Adrenal gland (tissue), 9 donors: ENCODE measurements at regions not wholly inside any gene's neighbourhood (a gene's known extent, or its start where the extent isn't known, plus 50 kb on each side); places are given as distances from the start of the nearest gene placed in this dataset.
A peak's percentile ranks its signal among the peaks of the same experiment; 100 is the strongest.

Experiments used
- DNase-seq, 7 donors: peaks; one replicate each; pipeline ENCODE4 v3.0.0-alpha.2; 2019 to 2020
- H3K27ac ChIP-seq, 5 donors: fragments of 200-600 bp; sonication (generic) in 4 of 5; 1 replicate in 3 of 5; 2 replicates in 2 of 5; pipeline versions ENCODE4 v1.5.1 to v1.8.0; 2016 to 2020; ENCODE audit warnings: mild to moderate bottlenecking in 1 of 5
- H3K27me3 ChIP-seq: fragments of 200-600 bp; 2 replicates; pipeline ENCODE4 v1.8.0; 2021
- H3K36me3 ChIP-seq, 2 donors: fragments of 200-600 bp; replicated peaks in 1 of 2; 1 replicate in 1 of 2; 2 replicates in 1 of 2; pipeline versions ENCODE4 v1.5.1 to v1.8.0; 2018 to 2022
- H3K4me1 ChIP-seq, 2 donors: fragments of 200-600 bp; replicated peaks in 1 of 2; 1 replicate in 1 of 2; 2 replicates in 1 of 2; pipeline versions ENCODE4 v1.5.1 to v1.8.0; 2018 to 2021
- H3K4me3 ChIP-seq, 4 donors: fragments of 200-600 bp; sonication (generic) in 3 of 4; one replicate each; pipeline ENCODE4 v1.5.1; 2016 to 2018
- H3K9me3 ChIP-seq, 3 donors: fragments of 200-600 bp; sonication (generic) in 1 of 3; replicated peaks in 1 of 3; 1 replicate in 2 of 3; 2 replicates in 1 of 3; pipeline versions ENCODE4 v1.5.1 to v1.8.0; 2016 to 2021
- CTCF ChIP-seq, 6 experiments: fragments of 450-650 bp in 4 of 6; fragments of 200-600 bp in 2 of 6; sonication (generic) in 1 of 6; IDR thresholded peaks; 1 replicate in 5 of 6; 2 replicates in 1 of 6; pipeline versions ENCODE4 v1.5.1 to v1.8.0; 2016 to 2021; ENCODE audit warnings: antibody characterized with exemption in 6 of 6, mild to moderate bottlenecking in 2 of 6, moderate library complexity in 1 of 6
- POLR2A ChIP-seq, 2 donors: fragments of 450-650 bp; IDR thresholded peaks; one replicate each; pipeline ENCODE4 v1.6.1; 2017; ENCODE audit warnings: antibody characterized with exemption in 2 of 2, mild to moderate bottlenecking in 2 of 2, moderate library complexity in 1 of 2
- WGBS, 4 donors: extraction: QIAGEN DNeasy Blood & Tissue Kit in 2 of 4; methylation state at CpG; one replicate each; pipeline versions ENCODE4 v1.1.5 to v1.1.7; 2013 to 2017; 5-methylcytosine and 5-hydroxymethylcytosine counted together
- intact Hi-C, 2 donors: fragments of 100-400 bp; cut with DNase I; formaldehyde crosslinking; loops; one replicate each; pipeline versions ENCODE4 v1.14.1 to v1.15.0; 2022 to 2023
- donor health status: healthy with polysubstance abuse.
- donor health status: Bipolar disorder and iron deficiency.
- donor health status: DM: yes; HTN: yes; CAD: no.
- donor health status: DM: no; HTN: no; CAD: no.
- donor health status: DM: no; HTN: no; CAD: no.

GRCh38 chr3:71974786-71975185, 189.8 kb upstream of the PROK2 start:
- DNase-seq, result no peak
- Histone ChIP-seq H3K4me1 (no peaks in the 10 kb centered on the region), H3K36me3 (no peaks in the 10 kb centered on the region), H3K9me3 (no peaks in the 10 kb centered on the region), H3K4me3 (no peak overlapping the region), H3K27me3 (peaks cover 7% of the 10 kb centered on the region), H3K27ac (no peak overlapping the region)
- 77 to 86% (median 83%) methylated on average over 3 of the region's 3 CpGs for WGBS, 4 donors
- intact Hi-C loops, result no loop called here
- TF ChIP-seq CTCF (IDR thresholded peaks at IDR 0.05) (no peak), POLR2A (IDR thresholded peaks at IDR 0.05) (no peak)

- 65 to 75% (median 72%) methylated on average over 7 of the region's 7 CpGs for WGBS, 4 donors
These were observed 188.5 kb upstream of the PROK2 start for GRCh38 chr3:71973274-71974030.

GRCh38 chr3:71972031-71972430, 187.1 kb upstream of the PROK2 start:
- intact Hi-C loops, result no loop called here
- WGBS, 4 donors, result 88 to 89% (median 89%) methylated on average over 5 of the region's 5 CpGs
- Histone ChIP-seq H3K4me3 (no peak overlapping the region), H3K27me3 (peaks cover 7% of the 10 kb centered on the region), H3K4me1 (no peaks in the 10 kb centered on the region), H3K36me3 (no peaks in the 10 kb centered on the region), H3K27ac (no peak overlapping the region), H3K9me3 (no peaks in the 10 kb centered on the region)
- TF ChIP-seq POLR2A (IDR thresholded peaks at IDR 0.05), result no peak
- TF ChIP-seq CTCF (IDR thresholded peaks at IDR 0.05), result no peak
- no peak for DNase-seq

More at GRCh38 chr3:71973274-71974030, 188.5 kb upstream of the PROK2 start:
- Histone ChIP-seq H3K36me3 (no peaks in the 10 kb centered on the region), H3K9me3 (no peaks in the 10 kb centered on the region), H3K27me3 (peaks cover 7% of the 10 kb centered on the region), H3K27ac (no peak overlapping the region), H3K4me1 (no peaks in the 10 kb centered on the region), H3K4me3 (no peak overlapping the region)
- intact Hi-C loops, result no loop called here
- no peak for TF ChIP-seq POLR2A (IDR thresholded peaks at IDR 0.05)
- TF ChIP-seq CTCF (IDR thresholded peaks at IDR 0.05), result no peak
- peak in 4 of 7 donors; percentile 14 to 27 (median 22) for DNase-seq

- Histone ChIP-seq H3K4me3 (no peak overlapping the region), H3K9me3 (no peaks in the 10 kb centered on the region), H3K4me1 (no peaks in the 10 kb centered on the region), H3K27ac (no peak overlapping the region), H3K27me3 (no peaks in the 10 kb centered on the region), H3K36me3 (no peaks in the 10 kb centered on the region)
- no peak for DNase-seq
- WGBS, 4 donors, result 58 to 65% (median 62%) methylated on average over 4 of the region's 4 CpGs
- TF ChIP-seq POLR2A (IDR thresholded peaks at IDR 0.05) (no peak), CTCF (IDR thresholded peaks at IDR 0.05) (no peak)
- intact Hi-C loops, result loop anchor here in 1 of 2 donors (10.0 kb wide), 1 partner anchor 696 kb away; no protein-coding TSS in a partner anchor
These were observed 183.6 kb upstream of the PROK2 start for GRCh38 chr3:71968544-71968943.
